Suprapubic skin (tissue), 4 donors: ENCODE measurements at regions not wholly inside any gene's neighbourhood (a gene's known extent, or its start where the extent isn't known, plus 50 kb on each side); places are given as distances from the start of the nearest gene placed in this dataset.

Experiments used
- EP300 ChIP-seq: sonication (generic); formaldehyde crosslinking; IDR thresholded peaks from one replicate; pipeline ENCODE4 v1.6.1; 2017; ENCODE audit warnings: antibody characterized with exemption
- POLR2A ChIP-seq, 2 donors: fragments of 450-650 bp; IDR thresholded peaks; one replicate each; pipeline ENCODE4 v1.6.1; 2017; ENCODE audit warnings: antibody characterized with exemption in 2 of 2, mild to moderate bottlenecking in 2 of 2, moderate library complexity in 2 of 2
- POLR2AphosphoS5 ChIP-seq, 3 donors: sonication (generic); formaldehyde crosslinking; IDR thresholded peaks; one replicate each; pipeline ENCODE4 v1.6.1; 2017; ENCODE audit warnings: antibody characterized with exemption in 3 of 3
- TF ChIP-seq, protein P1 (sequence below), 2 donors: fragments of 200-600 bp in 1 of 2; fragments of 450-650 bp in 1 of 2; sonication (generic) in 1 of 2; IDR thresholded peaks; one replicate each; pipeline ENCODE4 v1.5.1; 2016 to 2019; ENCODE audit warnings: antibody characterized with exemption in 2 of 2, mild to moderate bottlenecking in 1 of 2, moderate library complexity in 1 of 2

DNA sequence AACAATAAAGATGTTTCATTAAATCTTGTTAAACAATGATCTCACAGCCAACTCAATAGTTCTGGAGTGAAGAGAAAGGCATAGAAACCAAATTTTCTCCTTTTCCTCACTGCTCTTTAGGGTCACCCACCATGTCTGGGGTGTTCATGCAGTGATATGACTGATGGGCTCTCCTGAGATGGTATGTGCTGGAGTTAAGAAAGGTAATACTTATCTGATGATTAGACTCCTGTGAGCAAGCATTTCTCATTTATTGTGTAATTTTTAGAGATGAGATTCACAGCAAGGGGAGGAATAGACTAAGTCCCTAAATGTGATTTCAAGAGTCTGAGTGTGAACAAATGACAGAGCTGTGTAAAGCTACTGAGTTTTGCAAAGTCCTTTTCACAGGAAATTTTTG lies 1361.3 kb upstream of the CELF2 start:
- TF ChIP-seq, protein P1, sequence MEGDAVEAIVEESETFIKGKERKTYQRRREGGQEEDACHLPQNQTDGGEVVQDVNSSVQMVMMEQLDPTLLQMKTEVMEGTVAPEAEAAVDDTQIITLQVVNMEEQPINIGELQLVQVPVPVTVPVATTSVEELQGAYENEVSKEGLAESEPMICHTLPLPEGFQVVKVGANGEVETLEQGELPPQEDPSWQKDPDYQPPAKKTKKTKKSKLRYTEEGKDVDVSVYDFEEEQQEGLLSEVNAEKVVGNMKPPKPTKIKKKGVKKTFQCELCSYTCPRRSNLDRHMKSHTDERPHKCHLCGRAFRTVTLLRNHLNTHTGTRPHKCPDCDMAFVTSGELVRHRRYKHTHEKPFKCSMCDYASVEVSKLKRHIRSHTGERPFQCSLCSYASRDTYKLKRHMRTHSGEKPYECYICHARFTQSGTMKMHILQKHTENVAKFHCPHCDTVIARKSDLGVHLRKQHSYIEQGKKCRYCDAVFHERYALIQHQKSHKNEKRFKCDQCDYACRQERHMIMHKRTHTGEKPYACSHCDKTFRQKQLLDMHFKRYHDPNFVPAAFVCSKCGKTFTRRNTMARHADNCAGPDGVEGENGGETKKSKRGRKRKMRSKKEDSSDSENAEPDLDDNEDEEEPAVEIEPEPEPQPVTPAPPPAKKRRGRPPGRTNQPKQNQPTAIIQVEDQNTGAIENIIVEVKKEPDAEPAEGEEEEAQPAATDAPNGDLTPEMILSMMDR (IDR thresholded peaks at IDR 0.05) = no peak
- TF ChIP-seq POLR2A (IDR thresholded peaks at IDR 0.05) = no peak
- no peak for TF ChIP-seq EP300
- TF ChIP-seq POLR2AphosphoS5 (IDR thresholded peaks at IDR 0.05) = no peak
